GM12892 (cell line): ENCODE measurements at regions not wholly inside any gene's neighbourhood (a gene's known extent, or its start where the extent isn't known, plus 50 kb on each side); places are given as distances from the start of the nearest gene placed in this dataset.
A peak's percentile ranks its signal among the peaks of the same experiment; 100 is the strongest.

Experiments
- DNase-seq: peaks from one replicate; pipeline ENCODE4 v3.0.0; 2011; ENCODE audit not compliant: insufficient read length
- FAIRE-seq: peaks from 2 replicates; lab custom pipeline; 2011; peaks lifted over from hg19 to GRCh38; lab: Jason Lieb, UNC
- POLR2A ChIP-seq: IDR thresholded peaks from 2 replicates; pipeline ENCODE4 v1.6.1; 2011; ENCODE audit warnings: low read depth, low read length, control low read depth
- POLR2AphosphoS5 ChIP-seq: IDR thresholded peaks from 2 replicates; pipeline ENCODE4 v1.6.1; 2011; ENCODE audit warnings: low read depth, low read length, control low read depth
- TAF1 ChIP-seq: IDR thresholded peaks from 2 replicates; pipeline ENCODE4 v1.6.1; 2011; ENCODE audit warnings: low read depth, mild to moderate bottlenecking, control low read depth, low read length, borderline replicate concordance

GRCh38 chr2:9782197-9782719, 61.0 kb upstream of the TAF1B start:
- no peak for TF ChIP-seq POLR2AphosphoS5
- TF ChIP-seq TAF1, result no peak
- no peak for TF ChIP-seq POLR2A
- FAIRE-seq, result peak; percentile 67
- no peak for DNase-seq

- no peak for TF ChIP-seq POLR2AphosphoS5
- no peak for TF ChIP-seq TAF1
- TF ChIP-seq POLR2A, result no peak
- no peak for FAIRE-seq
- DNase-seq, result no peak
Measured at GRCh38 chr2:9789371-9789770, 53.9 kb upstream of the TAF1B start.

- TF ChIP-seq POLR2AphosphoS5, result no peak
- no peak for TF ChIP-seq TAF1
- DNase-seq (no peak), FAIRE-seq (no peak)
Measured at GRCh38 chr2:9790702-9791225, 52.5 kb upstream of the TAF1B start.

GRCh38 chr2:9791711-9792110, 51.6 kb upstream of the TAF1B start:
- DNase-seq, result no peak
- FAIRE-seq, result no peak

GRCh38 chr2:9793156-9793917, 49.9 kb upstream of the TAF1B start:
- FAIRE-seq (no peak), DNase-seq (no peak)
- TF ChIP-seq POLR2A (no peak), TAF1 (no peak), POLR2AphosphoS5 (no peak)

More at GRCh38 chr2:9791711-9792110, 51.6 kb upstream of the TAF1B start:
- TF ChIP-seq POLR2AphosphoS5 (no peak), TAF1 (no peak), POLR2A (no peak)
